Effector memory CD4-positive, alpha-beta T cell (primary cell): ENCODE measurements at regions not wholly inside any gene's neighbourhood (a gene's known extent, or its start where the extent isn't known, plus 50 kb on each side); places are given as distances from the start of the nearest gene placed in this dataset.
A peak's percentile ranks its signal among the peaks of the same experiment; 100 is the strongest.

Experiments
- DNase-seq, 3 donors: peaks; one replicate each; pipeline ENCODE4 v3.0.0-alpha.2; 2020
- H3K27ac ChIP-seq: 2 replicates; pipeline ENCODE4 v1.7.0; 2013; ENCODE audit warnings: mild to moderate bottlenecking, low read length, moderate library complexity; ENCODE audit not compliant: insufficient read depth, poor library complexity, severe bottlenecking
- H3K27me3 ChIP-seq: replicated peaks from 2 replicates; pipeline ENCODE4 v1.7.0; 2013; ENCODE audit warnings: mild to moderate bottlenecking, low read length; ENCODE audit not compliant: insufficient read depth, control insufficient read depth, poor library complexity, severe bottlenecking
- H3K36me3 ChIP-seq: 2 replicates; pipeline ENCODE4 v1.7.0; 2013; ENCODE audit warnings: mild to moderate bottlenecking, low read length, moderate library complexity; ENCODE audit not compliant: control insufficient read depth, insufficient read depth
- H3K4me1 ChIP-seq: 2 replicates; pipeline ENCODE4 v1.7.0; 2013; ENCODE audit warnings: low read length, mild to moderate bottlenecking; ENCODE audit not compliant: control insufficient read depth, insufficient read depth, poor library complexity, severe bottlenecking
- H3K4me3 ChIP-seq: 2 replicates; pipeline ENCODE4 v1.7.0; 2013; ENCODE audit warnings: low read length, low read depth, mild to moderate bottlenecking; ENCODE audit not compliant: insufficient read depth, poor library complexity, severe bottlenecking
- H3K9me3 ChIP-seq: 2 replicates; pipeline ENCODE4 v1.7.0; 2013; ENCODE audit warnings: mild to moderate bottlenecking, low read length, moderate library complexity; ENCODE audit not compliant: control insufficient read depth

DNA sequence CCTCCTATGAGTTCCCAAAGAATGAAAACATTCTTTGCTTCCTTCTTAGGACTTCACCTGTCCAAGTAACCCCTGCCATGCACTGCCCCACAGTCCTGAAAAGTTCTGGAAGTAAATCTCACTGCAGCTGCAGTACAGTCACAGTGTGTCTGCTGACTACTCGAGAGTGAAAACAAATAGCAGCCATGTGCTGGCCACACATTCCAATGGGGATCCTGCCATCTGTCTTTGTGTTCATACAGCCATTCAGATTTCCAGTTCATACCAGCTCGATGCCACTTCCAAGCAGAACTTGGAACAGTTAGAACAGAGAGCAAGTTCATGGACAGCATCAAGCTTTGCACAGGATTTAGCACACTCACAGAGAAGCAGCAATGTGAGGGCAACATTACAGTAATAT is 629.9 kb upstream of the ACVR2A start:
- Histone ChIP-seq H3K9me3 (no peaks in the 10 kb centered on the region), H3K4me1 (no peaks in the 10 kb centered on the region), H3K4me3 (no peak overlapping the region), H3K27me3 (no peaks in the 10 kb centered on the region), H3K36me3 (no peaks in the 10 kb centered on the region), H3K27ac (no peak overlapping the region)
- DNase-seq: no peak

DNA sequence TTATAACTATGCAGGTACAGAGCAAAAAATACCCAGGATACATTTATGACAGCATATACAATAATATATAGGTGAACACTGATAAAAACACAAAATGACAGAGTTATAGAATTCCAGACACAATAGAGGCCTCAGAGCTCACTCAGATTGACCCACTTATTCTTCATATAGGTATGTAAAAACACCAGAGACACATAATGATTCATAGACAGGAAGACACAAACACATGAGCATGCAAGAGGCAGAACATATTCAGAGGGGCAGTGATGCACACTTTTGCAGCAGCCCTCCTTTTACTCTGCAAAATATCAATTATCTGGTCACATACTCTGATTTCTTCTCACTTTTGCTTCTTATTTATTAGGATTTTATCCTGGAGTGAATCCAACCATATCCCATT is 633.3 kb upstream of the ACVR2A start:
- Histone ChIP-seq H3K9me3 (no peaks in the 10 kb centered on the region), H3K27ac (no peak overlapping the region), H3K4me3 (no peak overlapping the region), H3K36me3 (no peaks in the 10 kb centered on the region), H3K4me1 (no peaks in the 10 kb centered on the region), H3K27me3 (no peaks in the 10 kb centered on the region)
- DNase-seq: no peak

DNA sequence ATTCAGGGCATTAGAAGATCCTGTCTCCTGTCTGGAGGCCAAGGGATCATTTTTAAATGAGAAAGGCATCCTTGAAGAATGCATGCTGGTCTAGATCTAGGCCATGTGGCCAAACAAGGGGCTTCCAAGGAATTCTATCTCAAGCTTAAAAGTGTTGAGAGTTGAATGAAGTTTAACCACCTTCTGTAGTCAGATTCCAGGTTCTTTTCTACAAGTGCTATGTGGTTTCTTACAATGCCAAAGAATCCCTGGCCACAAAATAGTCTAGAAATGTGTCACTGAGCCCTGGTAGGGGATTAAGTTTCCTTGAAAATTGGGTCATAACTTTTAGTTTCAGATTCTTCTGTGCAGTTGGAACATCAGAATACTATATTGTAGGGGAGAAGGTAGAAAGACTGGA is 640.7 kb upstream of the ACVR2A start:
- H3K27me3 ChIP-seq: peaks cover 3% of the 10 kb centered on the region
- no peaks in the 10 kb centered on the region for H3K4me1 ChIP-seq
- H3K36me3 ChIP-seq: no peaks in the 10 kb centered on the region
- H3K27ac ChIP-seq: no peak overlapping the region
- H3K4me3 ChIP-seq: no peak overlapping the region
- no peaks in the 10 kb centered on the region for H3K9me3 ChIP-seq
- no peak for DNase-seq

DNA sequence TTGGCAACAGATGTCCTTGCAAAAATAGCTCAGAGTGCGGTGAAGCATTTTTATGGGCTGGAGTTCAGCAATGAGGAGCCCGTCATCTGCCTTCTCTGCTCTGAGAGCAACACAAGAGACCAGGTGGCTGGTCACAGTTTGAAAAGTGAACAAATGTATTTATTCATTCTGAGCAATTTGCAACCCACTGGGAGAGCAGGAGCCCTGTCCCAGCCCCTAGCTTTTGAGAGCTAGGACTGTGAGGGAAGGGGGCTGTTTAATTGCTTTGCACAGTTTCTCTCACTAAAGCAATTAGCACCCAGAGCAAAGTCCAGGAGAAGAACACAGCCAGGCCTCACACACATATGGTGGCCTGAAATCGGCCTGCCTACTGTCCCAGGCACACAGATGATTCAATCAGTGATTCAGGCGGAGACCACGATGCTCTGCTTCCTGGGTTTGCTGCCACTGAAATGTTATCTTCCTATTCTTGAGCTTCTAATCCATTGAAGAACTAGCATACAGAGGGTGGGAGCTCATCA is 646.1 kb upstream of the ACVR2A start:
- Histone ChIP-seq H3K27me3 (peaks cover 3% of the 10 kb centered on the region), H3K9me3 (no peaks in the 10 kb centered on the region), H3K27ac (no peak overlapping the region), H3K4me3 (no peak overlapping the region), H3K4me1 (no peaks in the 10 kb centered on the region), H3K36me3 (no peaks in the 10 kb centered on the region)
- no peak for DNase-seq

DNA sequence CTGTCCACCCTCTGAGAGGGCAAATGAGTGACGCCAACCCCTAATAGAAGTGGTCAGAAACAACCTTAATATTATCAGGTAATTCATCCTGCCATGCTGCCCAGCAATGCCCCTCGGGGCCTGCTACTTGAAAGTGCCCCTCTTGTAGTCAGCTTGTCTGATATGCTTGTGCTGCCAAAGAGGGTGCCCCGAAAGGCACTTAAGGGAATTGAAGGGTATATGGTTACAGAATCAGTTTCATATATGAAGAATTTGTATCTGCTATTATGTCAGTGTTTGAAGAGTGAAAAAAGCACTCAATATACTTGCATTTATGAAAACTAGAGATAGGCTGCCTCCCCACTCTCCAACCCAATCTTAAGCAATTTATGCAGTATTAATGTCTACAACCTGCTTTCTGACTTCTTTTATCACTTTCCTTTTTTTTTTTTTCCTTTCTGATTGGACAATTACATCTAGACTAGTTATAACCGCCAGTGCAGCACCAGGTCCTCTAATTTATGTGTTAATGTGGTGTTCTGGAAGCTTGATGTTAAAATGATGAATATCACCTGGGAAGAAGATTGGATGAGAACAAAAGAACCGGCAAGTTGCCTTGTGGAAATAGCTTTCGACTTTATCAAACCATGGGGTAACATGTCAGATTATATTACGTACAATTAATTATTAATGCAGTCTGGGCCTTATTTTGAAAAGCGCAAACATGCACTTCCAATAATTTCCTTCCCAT is 646.9 kb upstream of the ACVR2A start:
- DNase-seq: no peak
- H3K4me1 ChIP-seq: no peaks in the 10 kb centered on the region
- H3K27me3 ChIP-seq: peaks cover 3% of the 10 kb centered on the region
- no peak overlapping the region for H3K4me3 ChIP-seq
- no peak overlapping the region for H3K27ac ChIP-seq
- no peaks in the 10 kb centered on the region for H3K9me3 ChIP-seq
- H3K36me3 ChIP-seq: no peaks in the 10 kb centered on the region

DNA sequence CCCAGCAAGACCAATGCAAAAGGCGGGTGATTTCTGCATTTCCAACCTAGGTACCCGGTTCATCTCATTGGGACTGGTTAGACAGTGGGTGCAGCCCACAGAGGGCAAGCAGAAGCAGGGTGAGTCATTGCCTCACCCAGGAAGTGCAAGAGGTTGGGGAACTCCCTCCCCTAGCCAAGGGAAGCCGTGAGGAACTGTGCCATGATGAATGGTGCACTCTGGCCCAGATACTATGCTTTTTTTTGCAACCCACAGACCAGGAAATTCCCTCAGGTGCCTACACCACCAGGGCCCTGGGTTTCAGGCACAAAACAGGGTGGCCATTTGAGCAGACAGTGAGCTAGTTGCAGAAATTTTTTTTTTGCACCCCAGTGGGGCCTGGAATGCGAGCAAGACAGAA is 662.6 kb upstream of the ACVR2A start:
- Histone ChIP-seq H3K36me3 (no peaks in the 10 kb centered on the region), H3K9me3 (no peaks in the 10 kb centered on the region), H3K27ac (peak overlapping the region; percentile 10), H3K27me3 (no peaks in the 10 kb centered on the region), H3K4me3 (no peak overlapping the region), H3K4me1 (peaks cover 10% of the 10 kb centered on the region)
- peak; percentile 44 to 66 (median 47) for DNase-seq

DNA sequence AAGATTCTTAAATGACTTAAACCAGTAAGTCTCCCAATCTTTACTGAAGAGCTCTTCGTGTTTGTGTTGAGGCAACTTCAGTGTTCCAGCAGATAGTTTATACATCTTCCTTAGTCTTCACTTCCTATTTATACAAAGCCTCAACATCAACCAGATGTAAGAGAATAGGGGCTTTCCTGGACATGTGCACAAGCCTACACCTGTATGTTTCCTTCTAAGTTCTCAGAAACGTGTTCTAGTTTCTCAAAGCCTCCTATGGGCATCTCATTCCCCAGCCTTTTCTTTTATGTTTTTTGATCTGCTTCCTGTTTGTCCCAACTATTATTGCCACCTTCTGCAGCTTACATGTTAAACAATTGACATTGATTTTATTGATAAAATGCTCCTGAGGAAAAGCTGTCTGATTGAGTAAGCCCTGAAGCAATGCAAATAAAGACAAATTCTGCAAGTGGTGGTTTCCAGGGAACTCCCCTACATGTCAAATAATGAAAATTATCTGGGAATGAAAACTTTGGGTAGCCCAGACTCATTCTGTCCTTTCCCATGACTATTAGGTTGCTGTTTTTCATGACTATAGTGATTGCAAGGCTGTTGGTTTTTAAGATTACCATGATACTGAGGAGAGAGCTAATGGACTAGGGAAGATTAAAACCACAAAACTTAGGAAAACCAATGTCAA is 663.3 kb upstream of the ACVR2A start:
- Histone ChIP-seq H3K27me3 (no peaks in the 10 kb centered on the region), H3K36me3 (no peaks in the 10 kb centered on the region), H3K4me1 (peaks cover 10% of the 10 kb centered on the region), H3K9me3 (no peaks in the 10 kb centered on the region), H3K4me3 (no peak overlapping the region), H3K27ac (peak overlapping the region; percentile 10)
- no peak for DNase-seq

DNA sequence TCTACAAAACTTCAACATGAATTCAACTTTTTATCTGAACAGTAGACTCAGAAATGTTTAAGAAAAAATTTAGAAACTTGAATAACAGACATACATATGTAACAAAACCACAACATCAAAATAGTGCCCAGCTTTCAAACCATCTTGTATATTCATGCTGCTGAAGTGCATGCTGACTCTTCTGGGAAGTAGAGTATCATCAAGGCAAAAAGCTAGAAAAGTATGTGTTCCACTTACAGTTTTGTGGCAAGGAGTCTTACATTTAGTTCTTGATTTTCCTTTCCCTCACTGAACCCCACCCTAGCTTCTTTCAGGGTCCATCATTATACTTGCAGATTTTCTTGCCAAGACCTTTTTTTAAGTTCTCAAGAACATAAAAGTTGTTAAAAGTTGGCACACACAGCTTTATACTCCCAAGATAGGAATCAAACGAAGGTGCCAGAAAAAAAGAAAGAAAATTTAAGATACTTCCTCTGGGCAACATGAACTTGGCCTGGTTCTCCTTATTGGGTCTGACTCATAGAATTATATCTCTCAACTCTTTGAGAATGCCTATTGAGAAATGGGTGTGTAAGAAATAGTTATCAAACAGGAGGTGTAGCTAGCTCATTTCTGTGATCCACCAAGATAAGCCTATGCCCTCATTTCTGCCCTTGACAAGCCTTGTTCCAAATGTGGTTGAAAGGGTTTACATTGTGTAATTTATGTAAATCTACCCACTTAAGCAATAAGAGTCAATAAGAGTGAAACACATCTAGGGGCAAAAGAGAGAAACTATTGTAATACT is 667.6 kb upstream of the ACVR2A start:
- peaks cover 10% of the 10 kb centered on the region for H3K4me1 ChIP-seq
- DNase-seq: no peak
- H3K27ac ChIP-seq: no peak overlapping the region
- no peaks in the 10 kb centered on the region for H3K36me3 ChIP-seq
- no peaks in the 10 kb centered on the region for H3K27me3 ChIP-seq
- H3K4me3 ChIP-seq: no peak overlapping the region
- no peaks in the 10 kb centered on the region for H3K9me3 ChIP-seq

DNA sequence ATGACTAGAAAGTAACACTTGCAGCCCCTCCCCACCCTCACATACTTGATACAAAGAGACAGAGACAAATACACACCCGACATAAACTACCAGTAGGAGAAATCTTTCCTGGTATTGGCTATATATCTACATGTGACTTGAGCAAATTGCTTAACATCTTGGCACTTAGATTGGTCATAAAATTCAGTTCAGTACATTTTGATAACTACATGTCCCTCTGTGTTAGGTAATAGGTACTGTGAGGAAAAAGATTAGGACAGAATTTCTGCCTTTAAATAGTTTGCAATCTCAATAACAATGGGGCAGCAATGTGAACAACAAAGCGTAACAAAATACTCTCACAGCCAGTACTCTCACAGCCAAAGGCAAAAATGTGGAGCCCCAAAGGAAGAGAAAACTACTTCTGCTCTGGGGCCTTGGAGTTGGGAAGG is 670.0 kb upstream of the ACVR2A start:
- H3K27me3 ChIP-seq: no peaks in the 10 kb centered on the region
- H3K4me3 ChIP-seq: no peak overlapping the region
- no peaks in the 10 kb centered on the region for H3K36me3 ChIP-seq
- no peaks in the 10 kb centered on the region for H3K9me3 ChIP-seq
- H3K27ac ChIP-seq: no peak overlapping the region
- no peak for DNase-seq
- no peaks in the 10 kb centered on the region for H3K4me1 ChIP-seq

DNA sequence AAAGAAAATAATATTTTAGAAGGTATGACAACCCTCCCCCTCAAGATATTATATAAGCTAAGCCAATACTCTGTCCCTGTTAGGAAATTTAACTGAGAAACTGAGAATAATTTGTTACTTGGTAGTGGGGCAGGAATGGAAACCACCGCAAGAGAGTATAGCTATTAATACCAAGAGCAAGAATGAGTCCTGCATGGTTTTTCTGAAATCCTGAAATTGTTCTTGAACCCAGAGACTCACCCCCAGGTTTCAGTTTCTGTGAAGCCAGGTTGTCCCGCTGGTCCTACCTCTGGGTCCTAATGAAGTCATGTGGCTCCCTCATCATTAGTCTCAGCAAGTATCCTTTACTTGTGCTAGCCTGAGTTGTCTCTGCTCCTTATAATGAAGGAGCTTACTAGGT is 671.0 kb upstream of the ACVR2A start:
- Histone ChIP-seq H3K36me3 (no peaks in the 10 kb centered on the region), H3K27ac (no peak overlapping the region), H3K4me3 (no peak overlapping the region), H3K9me3 (no peaks in the 10 kb centered on the region), H3K4me1 (no peaks in the 10 kb centered on the region), H3K27me3 (no peaks in the 10 kb centered on the region)
- no peak for DNase-seq
